Neural cell (in vitro differentiated cells): ENCODE measurements at regions not wholly inside any gene's neighbourhood (a gene's known extent, or its start where the extent isn't known, plus 50 kb on each side); places are given as distances from the start of the nearest gene placed in this dataset.

ENCODE experiments used
- H2AFZ ChIP-seq: fragments of 200-600, 300-800 bp; sonication (generic), shearing (Covaris generic); 2 replicates; pipeline ENCODE4 v1.6.0; 2014; ENCODE audit warnings: low read depth, mild to moderate bottlenecking, antibody characterized with exemption, low read length, moderate library complexity
- H3F3A ChIP-seq: fragments of 200-600 bp; shearing (Covaris generic); 2 replicates; pipeline ENCODE4 v1.6.1; 2016; ENCODE audit warnings: mild to moderate bottlenecking, moderate library complexity, mixed read lengths, antibody characterized with exemption, low read length; ENCODE audit not compliant: insufficient read depth, poor library complexity, severe bottlenecking
- H3K27ac ChIP-seq: fragments of 200-600, 300-800 bp; sonication (generic), shearing (Covaris generic); 2 replicates; pipeline ENCODE4 v1.5.1; 2014; ENCODE audit warnings: mild to moderate bottlenecking, low read length, moderate library complexity
- H3K27me3 ChIP-seq: fragments of 300-800, 200-600 bp; sonication (generic), shearing (Covaris generic); 2 replicates; pipeline ENCODE4 v1.6.0; 2014; ENCODE audit warnings: mild to moderate bottlenecking, low read depth, low read length, moderate library complexity; ENCODE audit not compliant: insufficient read depth
- H3K36me3 ChIP-seq: fragments of 300-800, 200-600 bp; sonication (generic), shearing (Covaris generic); 2 replicates; pipeline ENCODE4 v1.5.1; 2014; ENCODE audit warnings: mild to moderate bottlenecking, antibody characterized with exemption, low read length, moderate library complexity; ENCODE audit not compliant: insufficient read depth
- H3K4me2 ChIP-seq: fragments of 300-800, 200-600 bp; sonication (generic), shearing (Covaris generic); 2 replicates; pipeline ENCODE4 v1.6.0; 2014; ENCODE audit warnings: mild to moderate bottlenecking, low read length
- H3K4me3 ChIP-seq: fragments of 300-800, 200-600 bp; sonication (generic), shearing (Covaris generic); 2 replicates; pipeline ENCODE4 v1.5.1; 2014; ENCODE audit warnings: mild to moderate bottlenecking, low read length, moderate library complexity
- H3K79me2 ChIP-seq: fragments of 200-600 bp; shearing (Covaris generic); replicated peaks from 2 replicates; pipeline ENCODE4 v1.6.0; 2014; ENCODE audit warnings: mild to moderate bottlenecking, low read length, moderate library complexity; ENCODE audit not compliant: insufficient read depth
- H3K9ac ChIP-seq: fragments of 300-800, 200-600 bp; sonication (generic), shearing (Covaris generic); 2 replicates; pipeline ENCODE4 v1.6.1; 2016; ENCODE audit warnings: mild to moderate bottlenecking, low read length, mixed read lengths
- H3K9me2 ChIP-seq: fragments of 200-600 bp; shearing (Covaris generic); 2 replicates; pipeline ENCODE4 v1.6.1; 2016; ENCODE audit warnings: mild to moderate bottlenecking, low read length, mixed read lengths; ENCODE audit not compliant: insufficient read depth
- H3K9me3 ChIP-seq: fragments of 200-600, 300-800 bp; sonication (generic), shearing (Covaris generic); 2 replicates; pipeline ENCODE4 v1.6.1; 2016; ENCODE audit warnings: mild to moderate bottlenecking, mixed run types, low read length, moderate library complexity, mixed read lengths
- H4K20me1 ChIP-seq: fragments of 200-600 bp; shearing (Covaris generic); 2 replicates; pipeline ENCODE4 v1.6.1; 2016; ENCODE audit warnings: mild to moderate bottlenecking, mixed run types; ENCODE audit not compliant: insufficient read depth
- EP300 ChIP-seq: fragments of 450-650 bp; conservative IDR thresholded peaks from 2 replicates; pipeline ENCODE4 v1.6.1; 2014; ENCODE audit warnings: antibody characterized with exemption, mild to moderate bottlenecking, moderate library complexity; ENCODE audit not compliant: poor library complexity, severe bottlenecking
- EZH2 ChIP-seq: fragments of 200-600, 300-800 bp; shearing (Covaris generic), sonication (generic); IDR thresholded peaks from 2 replicates; pipeline ENCODE4 v1.6.1; 2014; ENCODE audit warnings: antibody characterized with exemption, low read length, borderline replicate concordance, mild to moderate bottlenecking; ENCODE audit not compliant: insufficient read depth, poor library complexity, severe bottlenecking
- MXI1 ChIP-seq: fragments of 450-650 bp; conservative IDR thresholded peaks from 2 replicates; pipeline ENCODE4 v1.6.1; 2014; ENCODE audit warnings: antibody characterized with exemption, mild to moderate bottlenecking; ENCODE audit not compliant: poor library complexity, severe bottlenecking
- POLR2AphosphoS5 ChIP-seq: IDR thresholded peaks from 2 replicates; pipeline ENCODE4 v1.6.1; 2012
- RAD21 ChIP-seq: fragments of 450-650 bp; conservative IDR thresholded peaks from 2 replicates; pipeline ENCODE4 v1.6.1; 2014; ENCODE audit warnings: antibody characterized with exemption, mild to moderate bottlenecking, moderate library complexity
- SMC3 ChIP-seq: fragments of 450-650 bp; conservative IDR thresholded peaks from 2 replicates; pipeline ENCODE4 v1.6.1; 2014; ENCODE audit warnings: antibody characterized with exemption, mild to moderate bottlenecking, moderate library complexity; ENCODE audit not compliant: poor library complexity
- TAF1 ChIP-seq: IDR thresholded peaks from 2 replicates; pipeline ENCODE4 v1.6.1; 2012; ENCODE audit warnings: low read depth
- TF ChIP-seq, protein P1 (sequence below): fragments of 450-650 bp; IDR thresholded peaks from 2 replicates; pipeline ENCODE4 v1.5.1; 2014; ENCODE audit warnings: antibody characterized with exemption, mild to moderate bottlenecking, moderate library complexity; ENCODE audit not compliant: poor library complexity, severe bottlenecking
- TF ChIP-seq, protein P2 (sequence below): IDR thresholded peaks from 2 replicates; pipeline ENCODE4 v1.6.1; 2012; ENCODE audit warnings: borderline replicate concordance

DNA sequence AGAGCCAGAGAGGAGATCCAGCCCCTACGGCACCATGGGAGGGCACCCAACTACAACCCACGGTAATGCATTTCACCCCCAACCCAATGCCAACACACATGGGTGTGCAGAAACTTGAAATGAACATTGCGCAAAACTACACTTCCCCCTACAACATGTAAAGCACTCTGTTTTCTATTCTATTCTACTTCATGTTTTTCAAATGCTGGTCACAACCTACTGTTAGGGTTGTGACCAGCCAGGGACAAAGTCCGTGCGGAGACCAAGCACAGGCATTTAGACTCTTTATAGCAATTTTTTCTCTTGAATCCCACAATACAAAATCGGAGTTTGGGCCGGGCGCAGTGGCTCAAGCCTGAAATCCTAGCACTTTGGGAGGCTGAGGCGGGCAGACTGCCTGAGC lies 90.6 kb downstream of the MRPL14 start:
- TF ChIP-seq SMC3 (no peak), EP300 (no peak)
- H3K79me2 ChIP-seq: no peaks in the 10 kb centered on the region

DNA sequence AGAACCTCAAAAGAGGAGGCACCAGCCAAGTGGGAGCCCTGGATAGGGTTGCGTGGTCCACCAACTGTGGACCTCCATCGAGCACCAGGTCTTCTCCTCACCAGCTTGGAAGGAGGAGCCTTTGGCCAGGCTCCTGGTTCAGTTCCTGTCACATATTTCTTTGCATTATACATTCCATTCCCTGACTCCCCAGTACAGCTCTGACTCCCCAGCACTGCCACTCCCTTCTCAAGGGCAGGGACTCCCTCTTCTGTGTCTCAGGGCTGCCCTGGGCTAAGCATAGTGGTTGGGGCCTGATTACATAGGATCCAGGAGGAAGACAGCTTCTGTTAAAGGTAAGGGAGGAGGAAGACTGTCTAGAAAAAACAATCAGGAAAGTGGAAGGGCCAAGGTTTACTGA lies 91.1 kb downstream of the MRPL14 start:
- no peaks in the 10 kb centered on the region for H3K9me3 ChIP-seq
- no peaks in the 10 kb centered on the region for H4K20me1 ChIP-seq
- no peaks in the 10 kb centered on the region for H3K27me3 ChIP-seq
- no peak overlapping the region for H3K27ac ChIP-seq
- no peak for TF ChIP-seq POLR2AphosphoS5
- TF ChIP-seq EZH2: no peak
- no peak for TF ChIP-seq RAD21
- no peak for TF ChIP-seq SMC3
- TF ChIP-seq MXI1: no peak
- TF ChIP-seq, protein P1, sequence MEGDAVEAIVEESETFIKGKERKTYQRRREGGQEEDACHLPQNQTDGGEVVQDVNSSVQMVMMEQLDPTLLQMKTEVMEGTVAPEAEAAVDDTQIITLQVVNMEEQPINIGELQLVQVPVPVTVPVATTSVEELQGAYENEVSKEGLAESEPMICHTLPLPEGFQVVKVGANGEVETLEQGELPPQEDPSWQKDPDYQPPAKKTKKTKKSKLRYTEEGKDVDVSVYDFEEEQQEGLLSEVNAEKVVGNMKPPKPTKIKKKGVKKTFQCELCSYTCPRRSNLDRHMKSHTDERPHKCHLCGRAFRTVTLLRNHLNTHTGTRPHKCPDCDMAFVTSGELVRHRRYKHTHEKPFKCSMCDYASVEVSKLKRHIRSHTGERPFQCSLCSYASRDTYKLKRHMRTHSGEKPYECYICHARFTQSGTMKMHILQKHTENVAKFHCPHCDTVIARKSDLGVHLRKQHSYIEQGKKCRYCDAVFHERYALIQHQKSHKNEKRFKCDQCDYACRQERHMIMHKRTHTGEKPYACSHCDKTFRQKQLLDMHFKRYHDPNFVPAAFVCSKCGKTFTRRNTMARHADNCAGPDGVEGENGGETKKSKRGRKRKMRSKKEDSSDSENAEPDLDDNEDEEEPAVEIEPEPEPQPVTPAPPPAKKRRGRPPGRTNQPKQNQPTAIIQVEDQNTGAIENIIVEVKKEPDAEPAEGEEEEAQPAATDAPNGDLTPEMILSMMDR: no peak
- TF ChIP-seq TAF1: no peak
- TF ChIP-seq, protein P2, sequence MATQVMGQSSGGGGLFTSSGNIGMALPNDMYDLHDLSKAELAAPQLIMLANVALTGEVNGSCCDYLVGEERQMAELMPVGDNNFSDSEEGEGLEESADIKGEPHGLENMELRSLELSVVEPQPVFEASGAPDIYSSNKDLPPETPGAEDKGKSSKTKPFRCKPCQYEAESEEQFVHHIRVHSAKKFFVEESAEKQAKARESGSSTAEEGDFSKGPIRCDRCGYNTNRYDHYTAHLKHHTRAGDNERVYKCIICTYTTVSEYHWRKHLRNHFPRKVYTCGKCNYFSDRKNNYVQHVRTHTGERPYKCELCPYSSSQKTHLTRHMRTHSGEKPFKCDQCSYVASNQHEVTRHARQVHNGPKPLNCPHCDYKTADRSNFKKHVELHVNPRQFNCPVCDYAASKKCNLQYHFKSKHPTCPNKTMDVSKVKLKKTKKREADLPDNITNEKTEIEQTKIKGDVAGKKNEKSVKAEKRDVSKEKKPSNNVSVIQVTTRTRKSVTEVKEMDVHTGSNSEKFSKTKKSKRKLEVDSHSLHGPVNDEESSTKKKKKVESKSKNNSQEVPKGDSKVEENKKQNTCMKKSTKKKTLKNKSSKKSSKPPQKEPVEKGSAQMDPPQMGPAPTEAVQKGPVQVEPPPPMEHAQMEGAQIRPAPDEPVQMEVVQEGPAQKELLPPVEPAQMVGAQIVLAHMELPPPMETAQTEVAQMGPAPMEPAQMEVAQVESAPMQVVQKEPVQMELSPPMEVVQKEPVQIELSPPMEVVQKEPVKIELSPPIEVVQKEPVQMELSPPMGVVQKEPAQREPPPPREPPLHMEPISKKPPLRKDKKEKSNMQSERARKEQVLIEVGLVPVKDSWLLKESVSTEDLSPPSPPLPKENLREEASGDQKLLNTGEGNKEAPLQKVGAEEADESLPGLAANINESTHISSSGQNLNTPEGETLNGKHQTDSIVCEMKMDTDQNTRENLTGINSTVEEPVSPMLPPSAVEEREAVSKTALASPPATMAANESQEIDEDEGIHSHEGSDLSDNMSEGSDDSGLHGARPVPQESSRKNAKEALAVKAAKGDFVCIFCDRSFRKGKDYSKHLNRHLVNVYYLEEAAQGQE: no peak
- TF ChIP-seq EP300: no peak
- no peaks in the 10 kb centered on the region for H3K36me3 ChIP-seq
- H3K9ac ChIP-seq: no peak overlapping the region
- H3K9me2 ChIP-seq: no peaks in the 10 kb centered on the region
- H3K4me3 ChIP-seq: no peak overlapping the region
- no peaks in the 10 kb centered on the region for H3F3A ChIP-seq
- H3K4me2 ChIP-seq: no peak overlapping the region
- H2AFZ ChIP-seq: no peak overlapping the region
- no peaks in the 10 kb centered on the region for H3K79me2 ChIP-seq

More for the DNA sequence above, 90.6 kb downstream of the MRPL14 start:
- Histone ChIP-seq H3K9me3 (no peaks in the 10 kb centered on the region), H4K20me1 (no peaks in the 10 kb centered on the region), H3K4me2 (no peak overlapping the region), H3F3A (no peaks in the 10 kb centered on the region), H3K9ac (no peak overlapping the region), H3K27me3 (no peaks in the 10 kb centered on the region), H3K27ac (no peak overlapping the region), H3K4me3 (no peak overlapping the region), H2AFZ (no peak overlapping the region), H3K36me3 (no peaks in the 10 kb centered on the region), H3K9me2 (no peaks in the 10 kb centered on the region)

DNA sequence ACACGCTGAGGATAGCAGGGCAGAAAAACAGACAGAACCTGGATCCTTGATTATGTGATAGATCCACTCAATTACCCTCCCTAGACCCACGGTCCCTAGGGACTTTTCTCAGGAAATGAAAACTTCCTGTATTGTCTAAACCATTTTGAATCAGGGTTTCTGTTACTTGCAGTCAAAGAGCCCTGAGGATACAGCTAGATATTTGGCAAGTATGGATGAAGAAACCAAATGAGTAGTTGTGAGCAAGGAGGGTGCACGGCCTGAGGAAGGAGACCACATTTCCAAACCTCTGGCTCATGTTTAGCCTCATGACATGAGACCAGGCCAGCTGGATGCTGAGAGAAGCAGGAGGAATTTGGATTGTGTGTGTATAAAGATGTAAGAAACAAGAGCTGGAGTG lies 91.6 kb downstream of the MRPL14 start:
- Histone ChIP-seq H3K9me3 (no peaks in the 10 kb centered on the region), H4K20me1 (no peaks in the 10 kb centered on the region), H3K4me2 (no peak overlapping the region), H3K27ac (no peak overlapping the region), H3F3A (no peaks in the 10 kb centered on the region), H3K9me2 (no peaks in the 10 kb centered on the region), H3K4me3 (no peak overlapping the region), H3K27me3 (no peaks in the 10 kb centered on the region), H3K36me3 (no peaks in the 10 kb centered on the region), H2AFZ (no peak overlapping the region), H3K9ac (no peak overlapping the region), H3K79me2 (no peaks in the 10 kb centered on the region)
- TF ChIP-seq, protein P2: no peak
- TF ChIP-seq, protein P1: no peak
- TF ChIP-seq RAD21: no peak
